GM12874 (cell line): ENCODE measurements at regions not wholly inside any gene's neighbourhood (a gene's known extent, or its start where the extent isn't known, plus 50 kb on each side); places are given as distances from the start of the nearest gene placed in this dataset.

Experiments used
- TF ChIP-seq, protein P1 (sequence below): IDR thresholded peaks from 2 replicates; pipeline ENCODE4 v1.5.1; 2011; ENCODE audit warnings: low read depth, mild to moderate bottlenecking, control low read depth, low read length, moderate library complexity; ENCODE audit not compliant: insufficient read depth

GRCh38 chr1:118783095-118783758 lies 204.9 kb downstream of the TBX15 start:
- TF ChIP-seq, protein P1, sequence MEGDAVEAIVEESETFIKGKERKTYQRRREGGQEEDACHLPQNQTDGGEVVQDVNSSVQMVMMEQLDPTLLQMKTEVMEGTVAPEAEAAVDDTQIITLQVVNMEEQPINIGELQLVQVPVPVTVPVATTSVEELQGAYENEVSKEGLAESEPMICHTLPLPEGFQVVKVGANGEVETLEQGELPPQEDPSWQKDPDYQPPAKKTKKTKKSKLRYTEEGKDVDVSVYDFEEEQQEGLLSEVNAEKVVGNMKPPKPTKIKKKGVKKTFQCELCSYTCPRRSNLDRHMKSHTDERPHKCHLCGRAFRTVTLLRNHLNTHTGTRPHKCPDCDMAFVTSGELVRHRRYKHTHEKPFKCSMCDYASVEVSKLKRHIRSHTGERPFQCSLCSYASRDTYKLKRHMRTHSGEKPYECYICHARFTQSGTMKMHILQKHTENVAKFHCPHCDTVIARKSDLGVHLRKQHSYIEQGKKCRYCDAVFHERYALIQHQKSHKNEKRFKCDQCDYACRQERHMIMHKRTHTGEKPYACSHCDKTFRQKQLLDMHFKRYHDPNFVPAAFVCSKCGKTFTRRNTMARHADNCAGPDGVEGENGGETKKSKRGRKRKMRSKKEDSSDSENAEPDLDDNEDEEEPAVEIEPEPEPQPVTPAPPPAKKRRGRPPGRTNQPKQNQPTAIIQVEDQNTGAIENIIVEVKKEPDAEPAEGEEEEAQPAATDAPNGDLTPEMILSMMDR: no peak

GRCh38 chr1:118773656-118774055 lies 214.5 kb downstream of the TBX15 start:
- TF ChIP-seq, protein P1: no peak

DNA sequence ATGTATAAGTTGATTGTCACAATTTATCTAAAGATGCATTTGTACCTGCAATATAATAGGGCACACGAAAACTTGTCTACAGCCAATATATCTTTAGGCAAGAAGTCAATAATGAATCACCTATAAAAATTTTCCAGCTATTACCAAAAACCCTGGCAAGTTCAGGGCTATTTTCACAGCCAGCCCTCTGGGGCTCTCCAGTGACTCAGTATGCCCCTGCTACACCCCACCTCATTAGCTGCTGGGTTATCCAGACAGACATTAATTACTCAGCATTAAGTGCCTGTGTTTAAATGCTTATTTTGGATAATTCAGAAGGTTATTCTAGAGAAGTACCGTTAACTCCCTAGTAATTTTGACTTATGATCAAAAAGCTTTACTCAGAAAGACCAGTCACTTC lies 220.2 kb downstream of the TBX15 start:
- TF ChIP-seq, protein P1: no peak

- TF ChIP-seq, protein P1: no peak
Measured at GRCh38 chr1:118753976-118754375, 234.2 kb downstream of the TBX15 start.

- TF ChIP-seq, protein P1: no peak
Measured at GRCh38 chr1:118751166-118751565, 237.0 kb downstream of the TBX15 start.

DNA sequence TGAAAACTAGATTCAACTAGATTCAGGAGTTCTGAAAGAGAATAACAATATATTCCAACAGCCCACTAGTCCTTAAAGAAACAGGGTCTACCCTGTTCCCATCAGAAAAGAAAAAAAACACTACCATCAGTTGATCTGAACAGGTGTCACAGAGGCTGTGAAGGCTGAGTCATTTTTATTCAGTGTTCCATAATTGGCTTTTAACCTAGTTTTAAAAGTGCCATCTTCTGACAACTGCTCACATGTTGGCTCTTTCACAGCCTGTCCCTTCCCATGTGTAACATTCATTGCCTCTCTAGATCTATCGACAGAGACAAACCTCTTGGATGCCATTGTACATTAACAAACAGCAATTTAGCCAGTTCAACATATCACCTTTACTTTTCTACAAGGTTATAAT lies 243.7 kb downstream of the TBX15 start:
- TF ChIP-seq, protein P1: no peak

- TF ChIP-seq, protein P1: no peak
Measured at GRCh38 chr1:118739501-118739900, 248.6 kb downstream of the TBX15 start.
